ENCODE measurements at regions not wholly inside any gene's neighbourhood (a gene's known extent, or its start where the extent isn't known, plus 50 kb on each side); places are given as distances from the start of the nearest gene placed in this dataset.

DNA sequence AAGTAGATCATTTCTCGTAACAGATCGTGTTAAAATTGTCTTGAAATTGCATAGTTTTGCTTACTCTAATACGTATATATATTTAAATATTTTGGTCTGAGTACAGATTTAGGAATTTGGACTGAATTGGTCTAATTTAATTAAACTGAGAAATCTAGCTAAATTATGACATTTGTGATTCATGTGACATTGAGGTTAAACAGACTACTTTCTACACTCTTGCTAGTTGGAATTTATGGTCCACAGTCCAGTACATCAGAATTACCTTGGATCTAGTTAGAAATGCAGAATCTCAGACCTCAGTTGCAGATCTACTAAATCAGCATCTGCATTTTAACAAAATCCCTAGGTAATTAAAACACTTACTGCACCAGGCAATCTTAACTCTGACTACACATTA lies 609.7 kb upstream of the GOLIM4 start (continued):
- TF ChIP-seq, protein P1, sequence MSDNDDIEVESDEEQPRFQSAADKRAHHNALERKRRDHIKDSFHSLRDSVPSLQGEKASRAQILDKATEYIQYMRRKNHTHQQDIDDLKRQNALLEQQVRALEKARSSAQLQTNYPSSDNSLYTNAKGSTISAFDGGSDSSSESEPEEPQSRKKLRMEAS (IDR thresholded peaks at IDR 0.05), result no peak
- TF ChIP-seq SIN3A (IDR thresholded peaks at IDR 0.05; ENCODE audit: low read depth), result no peak
- TF ChIP-seq EZH2 (IDR thresholded peaks at IDR 0.05), result no peak
- TF ChIP-seq SP1 (IDR thresholded peaks at IDR 0.05; ENCODE audit: low read depth), result no peak
- no peak for TF ChIP-seq YY1 (IDR thresholded peaks at IDR 0.05; ENCODE audit: extremely low read depth, insufficient replicate concordance, low read depth, low read length)
- no peak for TF ChIP-seq EZH2phosphoT487 (IDR thresholded peaks at IDR 0.05; ENCODE audit: borderline replicate concordance)
- TF ChIP-seq POLR2A (IDR thresholded peaks at IDR 0.05; ENCODE audit: borderline replicate concordance, extremely low read depth, insufficient read depth, insufficient read length), result no peak

DNA sequence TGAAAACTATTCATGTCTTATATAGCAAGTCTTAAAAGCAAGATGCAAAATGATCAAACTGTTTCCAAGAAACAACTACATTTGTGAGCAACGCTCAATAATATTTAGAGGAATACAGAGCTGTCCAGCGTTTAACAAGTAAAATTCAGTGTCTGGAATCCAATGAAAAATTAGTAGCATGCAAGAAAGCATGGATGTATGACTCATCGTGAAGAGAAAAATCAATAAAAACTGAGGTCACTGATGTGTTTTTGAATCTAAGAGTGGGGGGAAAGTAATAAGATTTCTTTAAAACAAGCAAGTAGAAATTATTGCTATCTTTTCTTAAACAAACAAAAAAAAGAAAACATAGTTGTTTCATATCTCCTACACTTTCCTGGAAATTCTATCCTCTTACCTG lies 600.3 kb upstream of the GOLIM4 start:
- Histone ChIP-seq H3K36me3 (ENCODE audit: control insufficient read depth in 1 of 2, insufficient read depth in 2 of 2, low read length in 2 of 2) (no peaks in the 10 kb centered on the region), H3K27me3 (ENCODE audit: insufficient read depth, low read length) (no peaks in the 10 kb centered on the region), H3K9ac (ENCODE audit: low read length) (no peak overlapping the region), H3K79me2 (ENCODE audit: insufficient read depth, low read length) (no peaks in the 10 kb centered on the region), H3K9me2 (ENCODE audit: insufficient read depth) (no peaks in the 10 kb centered on the region), H3K4me1 (ENCODE audit: control insufficient read depth in 1 of 2, insufficient read depth in 2 of 2, low read length in 2 of 2) (no peaks in the 10 kb centered on the region), H3K4me3 (replicated peaks in 1 of 2; ENCODE audit: low read depth in 1 of 2, low read length in 2 of 2) (no peak overlapping the region), H3K9me3 (ENCODE audit: control insufficient read depth in 1 of 2, insufficient read depth in 1 of 2, low read depth in 1 of 2, low read length in 2 of 2) (no peaks in the 10 kb centered on the region; a peak in 1 of 4 replicates), H3K27ac (ENCODE audit: low read depth, low read length) (no peak overlapping the region), H3K4me2 (ENCODE audit: low read length) (no peak overlapping the region), H4K20me1 (ENCODE audit: insufficient read depth) (no peaks in the 10 kb centered on the region), H2AFZ (ENCODE audit: low read depth, low read length, poor library complexity, severe bottlenecking) (no peak overlapping the region)
- no TSS peak for BruUV-seq (replicated peaks)
- TF ChIP-seq POLR2A (IDR thresholded peaks at IDR 0.05; ENCODE audit: borderline replicate concordance, extremely low read depth, insufficient read depth, insufficient read length) (no peak), SRF (IDR thresholded peaks at IDR 0.05; ENCODE audit: low read depth) (no peak), EZH2phosphoT487 (IDR thresholded peaks at IDR 0.05; ENCODE audit: borderline replicate concordance) (no peak), EZH2 (IDR thresholded peaks at IDR 0.05) (no peak)
- intact Hi-C loops (cut with micrococcal nuclease), result no loop called here
- CTCF ChIA-PET, result no interaction called here
- ATAC-seq (no peak), DNase-seq (ENCODE audit: low read depth, low spot score) (no peak)
- RAD21 ChIA-PET (ENCODE audit: low non-redundant PET in 1 of 2, low total read pairs in 2 of 2, uncharacterized antibody in 2 of 2, unreplicated experiment in 2 of 2), result no interaction called here
- POLR2A ChIA-PET, result no interaction called here

- Histone ChIP-seq H3K27me3 (ENCODE audit: insufficient read depth, low read length) (peaks cover 5% of the 10 kb centered on the region), H3K36me3 (ENCODE audit: control insufficient read depth in 1 of 2, insufficient read depth in 2 of 2, low read length in 2 of 2) (no peaks in the 10 kb centered on the region; a peak in 1 of 4 replicates), H4K20me1 (ENCODE audit: insufficient read depth) (no peaks in the 10 kb centered on the region), H3K4me3 (replicated peaks in 1 of 2; ENCODE audit: low read depth in 1 of 2, low read length in 2 of 2) (no peak overlapping the region), H3K9me2 (ENCODE audit: insufficient read depth) (no peaks in the 10 kb centered on the region), H3K9me3 (ENCODE audit: control insufficient read depth in 1 of 2, insufficient read depth in 1 of 2, low read depth in 1 of 2, low read length in 2 of 2) (no peaks in the 10 kb centered on the region), H3K4me2 (ENCODE audit: low read length) (no peak overlapping the region), H3K27ac (ENCODE audit: low read depth, low read length) (no peak overlapping the region), H3K9ac (ENCODE audit: low read length) (no peak overlapping the region), H3K79me2 (ENCODE audit: insufficient read depth, low read length) (no peaks in the 10 kb centered on the region), H2AFZ (ENCODE audit: low read depth, low read length, poor library complexity, severe bottlenecking) (no peak overlapping the region), H3K4me1 (ENCODE audit: control insufficient read depth in 1 of 2, insufficient read depth in 2 of 2, low read length in 2 of 2) (no peaks in the 10 kb centered on the region)
- intact Hi-C loops (cut with micrococcal nuclease), result no loop called here
- ChIA-PET RAD21 (ENCODE audit: low non-redundant PET in 1 of 2, low total read pairs in 2 of 2, uncharacterized antibody in 2 of 2, unreplicated experiment in 2 of 2) (no interaction called here), POLR2A (no interaction called here), CTCF (no interaction called here)
- BruUV-seq (replicated peaks), result no TSS peak
- DNase-seq (ENCODE audit: low read depth, low spot score) (no peak), ATAC-seq (no peak)
- no peak for TF ChIP-seq SIN3A (IDR thresholded peaks at IDR 0.05; ENCODE audit: low read depth)
- TF ChIP-seq ZBTB33 (IDR thresholded peaks at IDR 0.05; ENCODE audit: extremely low read depth, insufficient replicate concordance, low read length), result no peak
- TF ChIP-seq ZNF274 (IDR thresholded peaks at IDR 0.05; ENCODE audit: low read depth, low read length), result no peak
- no peak for TF ChIP-seq RAD21 (IDR thresholded peaks at IDR 0.05; ENCODE audit: low read depth)
- TF ChIP-seq ATF3 (IDR thresholded peaks at IDR 0.05), result no peak
- no peak for TF ChIP-seq CTCF (IDR thresholded peaks at IDR 0.05 in 2 of 3, conservative IDR thresholded peaks at IDR 0.05 in 1 of 3; ENCODE audit: borderline replicate concordance in 1 of 3, insufficient read depth in 1 of 3, low read depth in 2 of 3, low read length in 2 of 3)
- TF ChIP-seq EGR1 (IDR thresholded peaks at IDR 0.05; ENCODE audit: low read depth), result no peak
- no peak for TF ChIP-seq YY1 (IDR thresholded peaks at IDR 0.05; ENCODE audit: extremely low read depth, insufficient replicate concordance, low read depth, low read length)
- TF ChIP-seq ZFX (IDR thresholded peaks at IDR 0.05), result no peak
- no peak for TF ChIP-seq CBX3 (IDR thresholded peaks at IDR 0.05; ENCODE audit: low read depth)
- no peak for TF ChIP-seq EZH2 (IDR thresholded peaks at IDR 0.05)
Measured at GRCh38 chr3:168693870-168694269, 598.1 kb upstream of the GOLIM4 start.
